NCI-H187 treated with DMSO at 0.1 percent for 48 hours (cell line): ENCODE measurements at regions not wholly inside any gene's neighbourhood (a gene's known extent, or its start where the extent isn't known, plus 50 kb on each side); places are given as distances from the start of the nearest gene placed in this dataset.
A peak's percentile ranks its signal among the peaks of the same experiment; 100 is the strongest.

ENCODE experiments used
- DNase-seq: peaks from one replicate; lab custom pipeline; 2025; lab: John Stamatoyannopoulos, UW

DNA sequence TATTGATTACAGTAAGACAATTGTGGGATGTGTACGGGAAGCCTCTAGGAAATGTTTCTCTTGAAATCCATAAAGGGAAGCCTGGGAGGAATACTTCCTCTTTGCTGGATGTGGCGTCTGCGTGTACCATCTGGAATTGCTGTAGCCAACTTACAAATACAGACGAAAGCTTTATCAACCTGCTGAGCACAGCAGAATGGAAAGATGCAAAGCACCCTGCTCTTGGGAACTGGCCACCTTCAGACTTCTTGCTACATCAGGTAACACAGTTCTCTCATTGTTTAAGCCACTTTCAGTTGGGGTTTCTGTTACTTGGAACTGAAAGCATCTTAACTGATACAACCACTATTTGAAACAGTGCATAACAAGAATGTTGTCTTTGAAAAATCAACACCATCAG is 213.8 kb downstream of the HRH4 start:
- no peak for DNase-seq

- DNase-seq = no peak
These were observed 214.2 kb downstream of the HRH4 start for GRCh38 chr18:24674605-24675004.

DNA sequence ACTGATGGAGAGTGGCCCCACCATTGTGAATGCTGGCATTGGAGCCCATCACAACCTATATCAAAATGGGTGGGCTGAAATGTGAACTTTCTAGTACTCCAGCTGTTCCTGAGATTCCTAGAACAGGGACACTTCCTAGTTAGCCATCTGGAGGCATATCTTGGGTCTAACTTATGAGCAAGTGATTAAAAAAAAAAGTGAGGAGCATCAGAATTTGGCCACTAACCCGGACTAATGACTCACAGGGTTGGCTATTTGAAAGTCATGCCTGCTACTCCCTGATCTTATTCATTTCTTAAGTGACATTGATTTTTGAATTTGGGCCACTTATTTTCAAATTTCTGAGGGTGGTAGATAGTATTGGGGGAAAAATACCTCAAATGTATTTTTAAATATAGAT is 216.6 kb downstream of the HRH4 start:
- DNase-seq = no peak

GRCh38 chr18:24678107-24678506 is 217.7 kb downstream of the HRH4 start:
- no peak for DNase-seq

GRCh38 chr18:24678626-24679025 is 218.2 kb downstream of the HRH4 start:
- DNase-seq = no peak

- DNase-seq = no peak
These were observed 218.6 kb downstream of the HRH4 start for GRCh38 chr18:24679062-24679461.

DNA sequence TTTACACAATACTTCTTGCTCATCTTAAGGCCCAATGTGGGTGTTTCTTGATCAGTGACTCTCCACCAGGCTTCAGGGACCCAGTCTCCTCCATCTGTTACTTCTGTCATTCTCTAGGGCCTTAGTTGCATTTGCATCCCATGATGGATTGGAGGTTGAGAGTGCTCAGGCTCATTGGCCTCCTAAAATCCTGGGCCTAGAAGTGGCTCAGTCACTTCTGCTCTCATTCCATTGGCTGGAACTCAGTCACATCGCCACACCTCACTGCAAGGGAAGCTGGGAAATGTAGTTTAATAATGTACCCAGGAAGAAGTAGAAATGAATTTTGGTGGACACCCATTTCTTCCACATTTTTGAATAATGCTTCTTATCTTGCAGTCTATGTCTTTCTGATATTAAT is 223.5 kb downstream of the HRH4 start:
- DNase-seq = no peak

DNA sequence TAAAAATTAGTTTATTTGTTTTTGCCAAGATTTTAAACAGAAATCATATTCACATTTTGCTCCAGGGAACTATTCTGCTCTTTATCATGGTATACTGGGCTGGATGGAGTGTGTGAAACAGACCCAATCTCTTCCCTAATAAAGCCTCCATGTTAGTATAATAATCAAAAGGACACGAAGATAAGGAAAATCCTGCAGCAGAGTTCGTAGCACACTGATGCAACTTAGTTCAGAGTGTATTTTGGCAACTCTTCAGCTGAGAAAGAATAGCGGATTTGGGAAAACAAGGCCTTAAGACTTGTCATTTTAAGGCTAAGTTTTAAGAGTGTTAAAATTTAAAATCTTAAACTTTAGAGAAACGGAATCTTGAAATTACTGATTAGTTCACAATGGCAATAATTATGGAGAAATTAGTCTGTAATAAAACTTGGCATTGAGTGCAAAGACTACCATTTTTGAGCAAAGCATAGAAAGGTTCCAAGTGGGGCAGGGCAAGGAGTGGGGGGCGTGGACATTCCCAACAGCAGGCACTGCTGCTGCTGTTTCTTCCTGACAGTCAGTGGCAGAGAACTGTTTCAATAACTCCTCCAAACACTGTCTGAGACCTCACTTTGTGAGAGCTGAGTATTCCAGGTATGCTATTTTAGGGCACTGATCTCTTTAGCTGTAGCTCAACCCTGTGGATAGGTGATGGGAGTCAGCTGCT is 225.0 kb downstream of the HRH4 start:
- DNase-seq = no peak

DNA sequence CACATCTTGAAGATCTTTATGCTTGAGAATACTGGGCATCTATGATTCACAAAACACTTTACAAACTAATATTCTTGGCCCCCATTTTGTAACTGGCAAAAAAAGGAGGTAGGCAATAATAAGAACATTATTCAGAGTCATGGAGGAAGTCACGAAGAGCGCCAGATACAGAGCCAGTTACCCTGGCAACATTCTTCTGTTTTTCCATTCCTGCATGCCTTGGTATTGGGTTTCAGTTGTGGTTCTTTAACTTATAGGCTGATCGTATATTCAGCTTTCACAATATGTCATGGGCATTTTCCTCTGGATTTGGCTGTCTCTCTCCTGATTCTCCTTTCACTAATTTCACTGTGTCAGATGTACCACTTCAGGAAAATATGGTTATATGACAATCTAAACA is 234.7 kb downstream of the HRH4 start:
- DNase-seq = no peak

DNA sequence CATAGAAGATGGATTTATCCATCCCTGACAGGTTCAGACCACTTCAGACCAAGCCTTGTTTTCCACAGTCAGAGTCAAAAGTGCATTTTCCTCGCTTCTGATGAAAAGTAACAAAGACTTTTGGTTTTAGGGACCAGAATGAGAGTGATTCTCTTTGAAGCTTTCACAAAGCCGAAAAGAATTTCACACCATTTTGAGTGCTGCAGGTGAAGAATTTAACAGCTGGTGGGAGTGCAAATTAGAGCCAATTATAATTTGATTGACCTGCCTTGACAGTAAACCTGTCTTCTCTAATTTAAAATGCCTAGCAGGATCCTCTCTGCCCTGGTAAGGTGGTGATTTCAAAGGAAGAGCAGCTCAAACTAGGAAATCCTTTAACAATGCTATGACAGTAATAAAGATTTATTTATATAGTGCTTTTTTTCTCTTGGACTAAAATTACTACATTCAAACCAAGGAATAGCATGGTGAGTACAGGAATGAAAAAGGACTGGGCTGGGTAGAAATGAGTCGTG is 241.6 kb downstream of the HRH4 start:
- no peak for DNase-seq

DNA sequence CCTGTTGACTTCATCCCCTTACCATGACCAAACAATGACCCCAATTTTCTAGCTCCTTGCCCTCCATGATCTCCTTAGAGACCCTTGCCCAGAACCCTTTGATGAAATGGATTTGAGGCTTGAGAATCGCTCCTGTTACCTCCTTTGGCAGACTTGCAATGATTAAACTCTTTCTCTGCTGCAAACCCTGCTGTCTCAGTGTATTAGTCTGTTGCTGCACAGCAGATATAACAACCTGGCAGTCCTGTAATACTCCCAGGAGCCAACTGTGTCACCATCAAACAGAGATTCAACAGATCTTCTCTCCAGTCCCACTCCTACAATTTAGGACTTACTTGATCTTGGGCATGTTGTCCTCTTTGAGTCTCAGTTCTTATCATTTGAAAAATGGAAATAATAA is 242.9 kb downstream of the HRH4 start:
- no peak for DNase-seq

GRCh38 chr18:24704946-24705630 is 244.7 kb downstream of the HRH4 start:
- no peak for DNase-seq

- DNase-seq = no peak
These were observed 250.0 kb downstream of the HRH4 start for GRCh38 chr18:24710474-24710873.

DNA sequence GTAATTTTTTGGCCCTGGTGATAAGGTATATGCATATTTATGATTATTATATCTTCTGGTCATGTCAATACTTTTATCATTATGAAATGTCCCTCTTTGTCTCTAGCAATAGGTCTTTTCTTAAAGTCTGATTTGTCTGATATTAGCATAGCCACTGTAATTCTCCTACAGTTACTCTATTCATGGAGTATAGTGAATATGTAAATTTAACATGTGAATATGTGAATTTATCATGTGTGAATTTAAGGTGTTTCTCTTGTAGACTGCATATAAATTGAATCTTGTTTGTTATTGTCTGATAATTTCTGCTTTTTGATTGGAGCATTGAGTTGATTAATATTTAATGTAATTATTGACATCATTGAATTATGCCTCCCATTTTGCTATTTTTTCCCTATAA is 259.4 kb downstream of the HRH4 start:
- no peak for DNase-seq

DNA sequence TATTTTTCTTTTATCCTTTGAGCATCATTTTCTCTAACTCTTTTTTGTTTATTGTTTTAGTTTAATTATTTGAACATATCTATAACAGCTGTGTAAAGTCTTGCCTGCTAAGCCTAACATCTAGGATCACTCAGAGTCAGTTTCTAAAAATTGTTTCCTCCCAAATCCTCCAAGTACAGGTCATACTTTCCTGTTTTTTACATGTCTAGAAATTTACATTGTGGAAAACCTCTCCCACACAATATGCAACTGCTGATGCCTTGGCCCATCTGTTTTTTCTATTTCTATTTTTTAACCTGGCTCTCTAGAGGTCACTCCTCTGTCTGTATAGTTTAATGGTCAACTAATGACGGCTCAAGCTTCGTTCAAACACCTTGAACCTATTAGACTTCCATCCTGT is 261.0 kb downstream of the HRH4 start:
- DNase-seq = no peak

GRCh38 chr18:24725644-24726415 is 265.4 kb downstream of the HRH4 start:
- DNase-seq = no peak

DNA sequence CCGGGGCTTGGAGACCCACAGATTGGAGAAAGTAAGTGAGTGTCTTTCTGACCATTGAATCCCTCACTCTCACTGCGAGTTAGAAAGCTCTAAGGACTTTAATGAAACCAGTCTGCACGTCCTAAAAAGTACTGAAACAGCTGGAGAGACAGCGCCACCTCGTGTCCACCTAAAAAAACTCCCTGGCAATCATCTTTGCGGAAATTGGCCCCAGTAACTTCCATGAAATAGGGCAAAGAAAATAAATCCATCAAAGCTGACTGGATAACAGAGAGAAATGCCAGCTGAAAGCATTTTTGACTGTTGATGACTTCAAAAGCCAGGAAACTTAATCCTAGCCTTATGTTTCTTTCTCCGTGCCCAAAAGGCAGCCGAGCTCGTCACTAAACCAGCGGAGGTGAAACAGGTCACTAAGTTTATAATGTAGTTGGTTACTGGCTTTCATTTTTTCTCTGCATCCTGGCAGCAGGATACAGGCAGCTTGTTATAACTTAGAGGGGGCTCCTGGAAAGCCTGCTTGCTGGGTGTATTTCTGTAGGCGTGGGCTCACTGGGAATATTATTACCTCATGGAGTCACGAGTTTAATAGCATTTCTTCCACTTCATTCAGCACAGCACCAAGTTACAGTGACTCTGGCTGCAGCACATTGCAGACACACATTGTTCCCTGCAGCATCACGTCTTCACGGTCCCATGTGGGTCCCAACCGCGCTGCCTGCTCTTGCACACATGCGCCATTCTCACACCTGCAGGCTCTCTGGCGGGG is 266.5 kb downstream of the HRH4 start:
- peak; percentile 54 for DNase-seq

GRCh38 chr18:24727685-24728084 is 267.2 kb downstream of the HRH4 start:
- no peak for DNase-seq

- no peak for DNase-seq
These were observed 270.7 kb downstream of the HRH4 start for GRCh38 chr18:24731158-24731557.

GRCh38 chr18:24731981-24732380 is 271.5 kb downstream of the HRH4 start:
- no peak for DNase-seq

DNA sequence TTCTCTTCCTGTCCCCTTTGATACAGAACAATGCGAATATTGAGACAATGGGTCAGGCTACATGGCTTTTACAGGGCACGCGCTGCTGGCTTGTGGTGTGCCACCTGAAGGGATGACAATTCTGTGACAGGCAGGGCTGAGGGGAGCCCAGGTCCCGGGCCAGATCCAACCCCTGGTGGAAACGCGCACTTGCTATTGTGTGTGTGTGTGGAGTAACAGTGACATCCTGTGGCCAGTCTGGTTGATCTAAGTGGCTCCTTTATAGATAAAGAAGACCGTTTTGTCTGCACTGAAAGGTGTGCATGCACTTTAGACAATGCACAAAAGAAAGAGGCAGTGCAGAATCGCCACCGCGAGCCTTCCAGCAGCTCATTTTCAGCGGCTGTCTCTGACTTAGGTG is 273.6 kb downstream of the HRH4 start:
- DNase-seq = no peak

GRCh38 chr18:24735624-24736231 is 275.3 kb downstream of the HRH4 start:
- no peak for DNase-seq
